Progenitor cell of endocrine pancreas (in vitro differentiated cells): ENCODE measurements at regions not wholly inside any gene's neighbourhood (a gene's known extent, or its start where the extent isn't known, plus 50 kb on each side); places are given as distances from the start of the nearest gene placed in this dataset.
"Not testable (repeated sequence)": the region's sequence is repeated elsewhere in the genome, so short reads cannot be mapped to it uniquely, and the experiment has no call there.

Experiments used
- DNase-seq: peaks from one replicate; pipeline ENCODE4 v3.0.0; 2021; ENCODE audit warnings: low spot score; ENCODE audit not compliant: unreplicated experiment
- H3K27ac Mint-ChIP-seq: 2 replicates; pipeline ENCODE4 v1.8.0; 2021; ENCODE audit warnings: mild to moderate bottlenecking, moderate library complexity, mixed read lengths
- H3K27me3 Mint-ChIP-seq: 2 replicates; pipeline ENCODE4 v1.8.0; 2021; ENCODE audit warnings: mixed read lengths
- H3K36me3 Mint-ChIP-seq: 2 replicates; pipeline ENCODE4 v1.8.0; 2022; ENCODE audit warnings: mixed read lengths; ENCODE audit not compliant: insufficient read depth
- H3K4me1 Mint-ChIP-seq: 2 replicates; pipeline ENCODE4 v1.8.0; 2021; ENCODE audit warnings: low read depth, mixed read lengths
- H3K4me3 Mint-ChIP-seq: 2 replicates; pipeline ENCODE4 v1.8.0; 2021; ENCODE audit warnings: low read depth, mild to moderate bottlenecking, moderate library complexity, mixed read lengths
- H3K9me3 Mint-ChIP-seq: 2 replicates; pipeline ENCODE4 v1.8.0; 2021; ENCODE audit warnings: low read depth, mixed read lengths
- CTCF ChIP-seq: fragments of 200-600 bp; sonication (generic); IDR thresholded peaks from one replicate; pipeline ENCODE4 v1.5.0; 2021; ENCODE audit warnings: antibody characterized with exemption, mild to moderate bottlenecking; ENCODE audit not compliant: unreplicated experiment

GRCh38 chr7:124250297-124251034 is 217.6 kb upstream of the TMEM229A start:
- no peaks in the 10 kb centered on the region for H3K4me1 Mint-ChIP-seq
- DNase-seq = no peak
- H3K27me3 Mint-ChIP-seq = no peaks in the 10 kb centered on the region
- no peak for TF ChIP-seq CTCF
- no peak overlapping the region for H3K27ac Mint-ChIP-seq
- H3K9me3 Mint-ChIP-seq = peaks cover 4% of the 10 kb centered on the region
- H3K4me3 Mint-ChIP-seq = no peak overlapping the region
- no peaks in the 10 kb centered on the region for H3K36me3 Mint-ChIP-seq

- no peak for DNase-seq
- Mint-ChIP-seq H3K27me3 (no peaks in the 10 kb centered on the region), H3K27ac (peak overlapping the region; percentile 15), H3K4me3 (no peak overlapping the region), H3K4me1 (no peaks in the 10 kb centered on the region), H3K9me3 (peaks cover 4% of the 10 kb centered on the region), H3K36me3 (no peaks in the 10 kb centered on the region)
- no peak for TF ChIP-seq CTCF
These were observed 214.8 kb upstream of the TMEM229A start for GRCh38 chr7:124247691-124248090.

- H3K9me3 Mint-ChIP-seq = peaks cover 4% of the 10 kb centered on the region
- DNase-seq = no peak
- no peaks in the 10 kb centered on the region for H3K36me3 Mint-ChIP-seq
- H3K27ac Mint-ChIP-seq = no peak overlapping the region
- H3K4me1 Mint-ChIP-seq = no peaks in the 10 kb centered on the region
- H3K4me3 Mint-ChIP-seq = no peak overlapping the region
- no peak for TF ChIP-seq CTCF
- no peaks in the 10 kb centered on the region for H3K27me3 Mint-ChIP-seq
These were observed 213.5 kb upstream of the TMEM229A start for GRCh38 chr7:124246262-124246863.

GRCh38 chr7:124244469-124244868 is 211.6 kb upstream of the TMEM229A start:
- not testable (repeated sequence) for H3K27ac Mint-ChIP-seq, DNase-seq, H3K4me1 Mint-ChIP-seq, H3K27me3 Mint-ChIP-seq, H3K9me3 Mint-ChIP-seq, H3K4me3 Mint-ChIP-seq, H3K36me3 Mint-ChIP-seq

- DNase-seq = no peak
- peaks cover 13% of the 10 kb centered on the region for H3K9me3 Mint-ChIP-seq
- TF ChIP-seq CTCF = no peak
- H3K27me3 Mint-ChIP-seq = no peaks in the 10 kb centered on the region
- H3K4me3 Mint-ChIP-seq = no peak overlapping the region
- no peak overlapping the region for H3K27ac Mint-ChIP-seq
- no peaks in the 10 kb centered on the region for H3K36me3 Mint-ChIP-seq
- no peaks in the 10 kb centered on the region for H3K4me1 Mint-ChIP-seq
These were observed 186.8 kb upstream of the TMEM229A start for GRCh38 chr7:124219681-124220080.

GRCh38 chr7:124208642-124209041 is 175.8 kb upstream of the TMEM229A start:
- no peak for TF ChIP-seq CTCF
- Mint-ChIP-seq H3K4me1 (no peaks in the 10 kb centered on the region), H3K36me3 (no peaks in the 10 kb centered on the region), H3K4me3 (no peak overlapping the region), H3K27ac (no peak overlapping the region), H3K27me3 (no peaks in the 10 kb centered on the region), H3K9me3 (no peaks in the 10 kb centered on the region)
- no peak for DNase-seq
